Motor neuron (in vitro differentiated cells): ENCODE measurements at regions not wholly inside any gene's neighbourhood (a gene's known extent, or its start where the extent isn't known, plus 50 kb on each side); places are given as distances from the start of the nearest gene placed in this dataset.

ENCODE experiments used
- ATAC-seq, 8 experiments: fragments of 200-7000 bp; cut with Tn5 transposase; replicated peaks in 6 of 8; 2 replicates each; pipeline ENCODE4 v1.8.0; 2021; ENCODE audit warnings: mild to moderate bottlenecking in 8 of 8, moderate library complexity in 8 of 8
- H3K27ac ChIP-seq, 2 donors: fragments of 250-450 bp; sonication (Bioruptor Pico); 2 replicates each; pipeline ENCODE4 v1.9.0; 2021; ENCODE audit warnings: antibody characterized with exemption in 2 of 2, mild to moderate bottlenecking in 2 of 2, moderate library complexity in 1 of 2
- H3K4me1 ChIP-seq, 2 donors: fragments of 250-450 bp; sonication (Bioruptor Pico); replicated peaks in 1 of 2; 2 replicates each; pipeline ENCODE4 v1.6.1; 2021; ENCODE audit warnings: antibody characterized with exemption in 2 of 2, mild to moderate bottlenecking in 2 of 2, moderate library complexity in 1 of 2
- H3K4me3 ChIP-seq, 5 donors: fragments of 250-450 bp; sonication (Bioruptor Pico); 2 replicates each; pipeline ENCODE4 v1.9.0; 2021; ENCODE audit warnings: antibody characterized with exemption in 5 of 5, mild to moderate bottlenecking in 5 of 5, moderate library complexity in 4 of 5
- WGBS, 10 experiments: fragments of 450-650 bp; shearing (Covaris generic); methylation state at CpG; one replicate each; pipeline ENCODE4 v1.0.0; 2022; 5-methylcytosine and 5-hydroxymethylcytosine counted together
- in situ Hi-C, 9 experiments: fragments of 400-800 bp; cut with MboI; loops; one replicate each; pipeline ENCODE4 v1.15.0; 2021; ENCODE audit warnings: low sequenced_read_pairs in 9 of 9, low pct_unique_long_range_greater_than_20kb in 2 of 9; ENCODE audit not compliant: unreplicated experiment in 9 of 9

DNA sequence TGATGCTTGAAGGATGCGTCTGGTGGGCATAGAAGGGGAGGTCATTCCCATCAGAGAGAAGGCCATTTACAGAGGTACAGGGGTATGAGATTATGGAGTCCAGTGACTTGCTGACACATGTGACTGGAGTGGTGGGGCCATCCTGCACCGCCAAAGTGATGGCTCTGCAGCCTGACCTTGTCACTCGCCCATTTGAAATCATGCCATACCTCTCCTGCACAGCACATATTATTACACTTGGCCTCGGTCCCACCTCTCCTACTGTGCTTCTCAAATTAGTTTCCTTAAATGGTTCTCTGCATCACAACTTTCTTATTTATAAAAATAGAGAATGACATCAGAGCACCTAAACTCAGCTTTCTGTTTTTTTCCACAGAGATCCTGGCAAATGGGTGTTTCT, 60.7 kb upstream of the HAND2 start:
- ATAC-seq: no peak
- 20 to 100% (median 93%) methylated on average over 1 to 3 of the region's 4 CpGs; no CpG with 5 or more reads in 4 of the 10 experiments for whole genome bisulfite sequencing, 10 experiments

GRCh38 chr4:173585876-173586572, 56.0 kb upstream of the HAND2 start:
- Histone ChIP-seq H3K4me1 (no peaks in the 10 kb centered on the region), H3K27ac (no peak overlapping the region), H3K4me3 (no peak overlapping the region)
- in situ Hi-C loops: no loop called here
- no peak for ATAC-seq
- 56 to 100% (median 80%) methylated on average over 1 to 9 of the region's 9 CpGs for WGBS, 10 experiments

More for the DNA sequence above, 60.7 kb upstream of the HAND2 start:
- Histone ChIP-seq H3K27ac (no peak overlapping the region), H3K4me1 (no peaks in the 10 kb centered on the region), H3K4me3 (no peak overlapping the region)
- in situ Hi-C loops: no loop called here

- 56 to 97% (median 78%) methylated on average over 2 to 4 of the region's 4 CpGs; no CpG with 5 or more reads in 1 of the 10 experiments for WGBS, 10 experiments
- ATAC-seq: no peak
- H3K27ac ChIP-seq: no peak overlapping the region
- no peak overlapping the region for H3K4me3 ChIP-seq
- in situ Hi-C loops: no loop called here
- no peaks in the 10 kb centered on the region for H3K4me1 ChIP-seq
These were observed 54.5 kb upstream of the HAND2 start for GRCh38 chr4:173584506-173584905.
